Naive B cell (primary cell): ENCODE measurements at regions not wholly inside any gene's neighbourhood (a gene's known extent, or its start where the extent isn't known, plus 50 kb on each side); places are given as distances from the start of the nearest gene placed in this dataset.

Experiments
- ATAC-seq, 2 donors: fragments of 150-1000 bp; cut with Tn5 transposase; 2 replicates each; pipeline ENCODE4 v1.10.0; 2021; ENCODE audit warnings: low read depth in 2 of 2, mild to moderate bottlenecking in 2 of 2, moderate library complexity in 2 of 2
- DNase-seq: peaks from one replicate; pipeline ENCODE4 v3.0.0; 2022
- H3K27ac Mint-ChIP-seq, 6 donors: one replicate each; pipeline ENCODE4 v1.8.0; 2020 to 2022; ENCODE audit warnings: mild to moderate bottlenecking in 6 of 6, mixed read lengths in 6 of 6, moderate library complexity in 5 of 6, inconsistent platforms in 2 of 6
- H3K27me3 Mint-ChIP-seq, 3 donors: one replicate each; pipeline ENCODE4 v1.8.0; 2021 to 2022; ENCODE audit warnings: mixed read lengths in 3 of 3, mild to moderate bottlenecking in 1 of 3
- H3K36me3 Mint-ChIP-seq, 2 donors: one replicate each; pipeline ENCODE4 v1.8.0; 2020 to 2022; ENCODE audit warnings: mixed read lengths in 2 of 2, inconsistent platforms in 1 of 2, mild to moderate bottlenecking in 1 of 2
- H3K4me1 Mint-ChIP-seq, 3 donors: one replicate each; pipeline ENCODE4 v1.8.0; 2020 to 2022; ENCODE audit warnings: mixed read lengths in 3 of 3, inconsistent platforms in 1 of 3, mild to moderate bottlenecking in 1 of 3, moderate library complexity in 1 of 3
- H3K4me3 Mint-ChIP-seq, 8 donors: one replicate each; pipeline ENCODE4 v1.8.0; 2020 to 2022; ENCODE audit warnings: mild to moderate bottlenecking in 8 of 8, mixed read lengths in 8 of 8, moderate library complexity in 8 of 8, inconsistent platforms in 2 of 8
- H3K9me3 Mint-ChIP-seq, 7 donors: one replicate each; pipeline ENCODE4 v1.8.0; 2020 to 2022; ENCODE audit warnings: mixed read lengths in 7 of 7, mild to moderate bottlenecking in 5 of 7, inconsistent platforms in 2 of 7, moderate library complexity in 1 of 7

DNA sequence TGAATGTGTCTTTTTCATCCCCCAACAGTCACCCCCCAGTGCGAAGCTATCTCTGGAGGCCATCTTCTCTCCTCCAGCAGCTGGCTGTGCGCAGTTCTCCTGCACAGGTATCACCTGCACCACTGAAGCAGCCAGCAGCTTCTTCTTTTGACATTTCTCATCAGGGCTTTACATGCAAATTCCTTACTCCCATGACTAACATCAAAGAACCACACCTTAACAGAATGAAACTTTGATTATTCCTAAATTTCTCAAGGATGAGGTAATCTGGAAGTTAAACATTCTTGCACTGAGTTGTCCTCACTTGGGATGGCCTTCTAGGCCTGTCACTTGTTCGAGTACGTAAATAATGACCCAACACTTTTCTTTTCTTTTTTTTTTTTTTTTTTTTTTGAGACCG, 291.6 kb upstream of the HSFY2 start:
- H3K9me3 Mint-ChIP-seq = no peaks in the 10 kb centered on the region
- DNase-seq (no peak), ATAC-seq (no peak)
- peak overlapping the region in 1 of 6 donors; percentile 59 for H3K27ac Mint-ChIP-seq
- no peaks in the 10 kb centered on the region for H3K36me3 Mint-ChIP-seq
- no peak overlapping the region for H3K4me3 Mint-ChIP-seq
- no peaks in the 10 kb centered on the region for H3K4me1 Mint-ChIP-seq
- no peaks in the 10 kb centered on the region for H3K27me3 Mint-ChIP-seq

DNA sequence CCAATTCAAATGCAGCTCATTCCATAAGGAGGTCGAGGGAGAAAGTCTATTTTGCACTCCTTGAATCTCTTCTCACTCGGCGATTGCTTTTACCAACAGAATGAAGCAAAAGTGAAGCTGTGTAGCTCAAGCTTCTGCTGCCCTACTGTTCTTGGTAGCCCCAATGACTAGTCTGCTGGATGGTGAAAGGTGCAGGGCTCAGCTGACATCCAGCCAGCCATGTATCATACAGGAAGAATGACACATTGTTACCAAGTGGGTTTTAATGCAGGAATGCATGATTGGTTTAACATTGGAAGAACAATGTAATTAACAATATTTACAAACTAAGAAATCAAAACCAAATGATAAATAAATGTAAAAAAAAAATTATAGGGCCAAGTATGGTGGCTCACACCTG, 286.2 kb upstream of the HSFY2 start:
- H3K4me3 Mint-ChIP-seq = no peak overlapping the region
- no peaks in the 10 kb centered on the region for H3K4me1 Mint-ChIP-seq
- no peaks in the 10 kb centered on the region for H3K36me3 Mint-ChIP-seq
- no peak overlapping the region for H3K27ac Mint-ChIP-seq
- H3K9me3 Mint-ChIP-seq = no peaks in the 10 kb centered on the region
- no peak for DNase-seq
- no peak for ATAC-seq
- no peaks in the 10 kb centered on the region for H3K27me3 Mint-ChIP-seq

DNA sequence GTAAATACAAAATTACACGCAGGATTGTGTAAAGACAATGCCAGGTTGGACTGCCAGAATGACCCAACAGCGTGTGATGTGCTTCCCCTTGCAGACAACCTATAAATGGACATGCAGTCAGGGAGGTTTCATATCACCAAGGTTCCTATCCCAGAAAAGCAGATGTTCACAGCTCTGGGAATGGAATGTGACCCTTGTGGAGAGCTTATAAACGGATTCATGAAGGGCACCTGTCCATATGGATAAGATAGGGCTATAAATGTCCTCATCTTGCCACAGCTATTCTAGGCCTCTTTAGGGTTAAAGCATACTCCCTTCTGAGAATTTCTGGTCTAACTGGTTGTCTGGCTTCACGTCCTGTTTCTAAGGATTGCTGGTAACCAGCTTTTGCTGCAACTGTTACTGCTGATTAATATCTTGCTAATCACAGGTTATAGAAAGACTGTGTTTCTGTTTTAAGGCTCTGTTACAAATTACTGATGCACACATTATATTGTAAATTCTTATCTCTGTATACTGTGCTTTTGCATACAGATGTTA, 285.4 kb upstream of the HSFY2 start:
- Mint-ChIP-seq H3K27me3 (no peaks in the 10 kb centered on the region), H3K27ac (no peak overlapping the region), H3K9me3 (no peaks in the 10 kb centered on the region), H3K4me1 (no peaks in the 10 kb centered on the region), H3K4me3 (no peak overlapping the region), H3K36me3 (no peaks in the 10 kb centered on the region)
- no peak for DNase-seq
- no peak for ATAC-seq

DNA sequence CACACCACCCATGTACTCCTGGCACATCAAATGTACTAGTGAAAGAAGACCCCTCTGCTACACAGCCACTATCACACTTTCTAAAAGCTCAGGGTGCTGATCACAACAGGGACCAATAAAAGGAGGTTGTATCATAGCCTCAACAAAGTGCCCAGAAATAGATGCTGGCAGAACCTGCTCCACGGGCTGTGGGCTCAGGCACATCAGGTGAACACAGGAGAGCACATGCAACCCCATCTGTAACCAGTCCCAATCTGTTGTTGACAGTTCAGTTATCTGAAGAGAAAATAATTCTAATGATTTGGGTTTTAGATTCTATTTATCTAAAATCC, 282.6 kb upstream of the HSFY2 start:
- Mint-ChIP-seq H3K4me1 (no peaks in the 10 kb centered on the region), H3K4me3 (no peak overlapping the region), H3K9me3 (no peaks in the 10 kb centered on the region), H3K27me3 (no peaks in the 10 kb centered on the region), H3K27ac (no peak overlapping the region), H3K36me3 (no peaks in the 10 kb centered on the region)
- DNase-seq (no peak), ATAC-seq (no peak)

DNA sequence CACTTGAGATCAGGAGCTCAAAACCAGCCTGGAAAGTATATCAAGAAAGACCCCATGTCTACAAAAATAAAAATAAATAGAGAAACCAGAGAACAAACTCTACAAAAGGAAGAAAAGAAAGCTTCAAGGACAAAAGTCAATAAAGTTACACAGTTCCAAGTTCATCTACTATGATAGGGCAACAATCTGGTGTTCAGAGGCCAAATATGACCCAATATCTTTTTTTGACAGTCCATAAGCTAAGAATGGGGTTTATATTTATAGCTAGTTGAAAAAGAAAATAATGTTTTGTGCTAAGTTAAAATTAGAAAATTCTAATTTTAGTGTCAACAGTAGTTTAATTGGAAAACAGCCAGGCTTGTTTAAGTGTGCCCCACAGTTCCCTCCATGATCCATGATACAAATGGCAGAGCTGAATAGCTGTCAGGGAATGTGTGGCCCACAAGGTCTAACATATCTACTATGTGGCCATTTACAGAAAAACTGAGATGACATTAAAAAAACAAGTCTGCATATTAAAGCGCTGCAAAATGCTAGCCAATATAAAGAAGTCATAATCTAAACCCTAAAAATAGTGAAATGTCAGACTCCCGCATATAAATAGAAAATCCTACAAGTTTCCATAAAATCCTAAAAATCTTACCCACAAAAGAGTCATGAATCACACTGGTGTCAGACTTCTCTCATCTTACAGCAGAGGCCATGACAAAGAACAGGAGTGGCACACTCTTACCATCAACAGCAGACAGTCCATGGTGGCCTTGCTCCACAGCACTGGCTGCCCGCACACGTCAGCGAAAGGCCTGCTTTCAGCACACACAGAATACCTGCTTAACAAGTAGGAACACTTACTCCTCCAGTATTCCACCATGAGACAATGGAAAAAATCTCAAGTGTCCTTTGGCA, 281.9 kb upstream of the HSFY2 start:
- DNase-seq (no peak), ATAC-seq (no peak)
- no peak overlapping the region for H3K27ac Mint-ChIP-seq
- no peaks in the 10 kb centered on the region for H3K9me3 Mint-ChIP-seq
- H3K36me3 Mint-ChIP-seq = no peaks in the 10 kb centered on the region
- H3K4me1 Mint-ChIP-seq = no peaks in the 10 kb centered on the region
- H3K4me3 Mint-ChIP-seq = no peak overlapping the region
- H3K27me3 Mint-ChIP-seq = no peaks in the 10 kb centered on the region

DNA sequence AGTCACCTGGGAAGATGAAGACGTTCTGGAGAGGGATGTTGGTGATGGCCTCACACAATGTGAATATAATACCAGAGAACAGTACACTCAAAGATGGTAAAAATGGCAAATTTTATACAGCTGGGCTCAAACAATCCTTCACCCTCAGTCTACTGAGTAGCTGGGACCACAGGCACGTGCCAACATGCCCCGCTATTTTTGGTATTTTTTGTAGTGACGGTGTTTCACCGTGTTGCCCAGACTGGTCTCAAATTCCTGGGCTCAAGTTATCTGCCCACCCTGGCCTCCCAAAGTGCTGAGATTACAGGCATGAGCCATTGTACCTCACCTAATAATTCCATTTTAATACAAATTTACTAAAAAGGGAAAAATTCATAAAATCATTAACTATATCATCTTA, 280.3 kb upstream of the HSFY2 start:
- no peaks in the 10 kb centered on the region for H3K27me3 Mint-ChIP-seq
- ATAC-seq = no peak
- no peaks in the 10 kb centered on the region for H3K9me3 Mint-ChIP-seq
- DNase-seq = no peak
- no peaks in the 10 kb centered on the region for H3K36me3 Mint-ChIP-seq
- no peak overlapping the region for H3K27ac Mint-ChIP-seq
- no peak overlapping the region for H3K4me3 Mint-ChIP-seq
- H3K4me1 Mint-ChIP-seq = peaks cover 0 to 3% (median 0%) of the 10 kb centered on the region in 3 donors

DNA sequence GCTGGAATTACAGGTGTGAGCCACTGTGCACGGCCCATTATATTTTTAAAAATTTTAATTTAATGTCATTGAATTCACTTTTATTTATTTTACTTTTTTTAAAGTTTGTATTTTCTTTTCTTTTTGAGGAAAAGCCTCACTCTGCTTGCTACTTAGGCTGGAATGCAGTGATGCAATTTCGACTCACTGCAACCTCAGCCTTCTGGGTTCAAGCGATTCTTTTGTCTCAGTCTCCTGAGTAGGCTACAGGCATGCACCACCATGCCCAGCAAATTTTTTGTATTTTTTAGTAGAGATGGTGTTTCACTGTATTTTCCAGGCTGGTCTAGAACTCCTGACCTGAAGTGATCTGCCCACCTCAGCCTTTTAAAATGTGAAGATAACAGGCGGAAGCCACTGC, 277.5 kb upstream of the HSFY2 start:
- Mint-ChIP-seq H3K27me3 (no peaks in the 10 kb centered on the region), H3K9me3 (no peaks in the 10 kb centered on the region), H3K36me3 (no peaks in the 10 kb centered on the region), H3K27ac (no peak overlapping the region), H3K4me1 (peaks cover 0 to 6% (median 0%) of the 10 kb centered on the region in 3 donors), H3K4me3 (no peak overlapping the region)
- DNase-seq (no peak), ATAC-seq (no peak)

DNA sequence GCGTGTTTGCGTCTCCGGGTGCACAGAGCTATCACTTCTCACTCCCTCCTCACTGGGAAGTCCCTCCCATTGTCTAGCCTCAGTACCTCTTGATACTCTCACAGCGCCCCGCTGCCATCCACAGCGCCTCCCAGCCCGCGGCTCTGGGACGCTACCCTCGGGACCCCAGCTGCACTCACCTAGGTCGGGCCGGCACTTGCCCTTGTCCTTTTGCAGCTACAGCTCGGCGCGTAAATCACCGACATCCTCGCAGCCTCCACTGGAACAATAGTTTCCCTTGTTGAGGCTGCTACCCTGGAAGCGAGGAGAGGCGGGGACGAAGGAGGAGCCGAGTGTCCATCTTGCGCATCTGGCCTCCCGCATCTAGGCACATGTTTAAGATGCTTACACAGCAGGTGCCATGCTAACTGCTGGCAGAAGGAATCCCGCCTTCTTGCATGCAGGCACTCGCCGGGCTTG, 269.5 kb upstream of the HSFY2 start:
- DNase-seq (no peak), ATAC-seq (no peak)
- no peak overlapping the region for H3K4me3 Mint-ChIP-seq
- peaks cover 0 to 6% (median 0%) of the 10 kb centered on the region in 7 donors for H3K9me3 Mint-ChIP-seq
- H3K27me3 Mint-ChIP-seq = no peaks in the 10 kb centered on the region
- no peak overlapping the region for H3K27ac Mint-ChIP-seq
- H3K4me1 Mint-ChIP-seq = no peaks in the 10 kb centered on the region
- H3K36me3 Mint-ChIP-seq = no peaks in the 10 kb centered on the region

DNA sequence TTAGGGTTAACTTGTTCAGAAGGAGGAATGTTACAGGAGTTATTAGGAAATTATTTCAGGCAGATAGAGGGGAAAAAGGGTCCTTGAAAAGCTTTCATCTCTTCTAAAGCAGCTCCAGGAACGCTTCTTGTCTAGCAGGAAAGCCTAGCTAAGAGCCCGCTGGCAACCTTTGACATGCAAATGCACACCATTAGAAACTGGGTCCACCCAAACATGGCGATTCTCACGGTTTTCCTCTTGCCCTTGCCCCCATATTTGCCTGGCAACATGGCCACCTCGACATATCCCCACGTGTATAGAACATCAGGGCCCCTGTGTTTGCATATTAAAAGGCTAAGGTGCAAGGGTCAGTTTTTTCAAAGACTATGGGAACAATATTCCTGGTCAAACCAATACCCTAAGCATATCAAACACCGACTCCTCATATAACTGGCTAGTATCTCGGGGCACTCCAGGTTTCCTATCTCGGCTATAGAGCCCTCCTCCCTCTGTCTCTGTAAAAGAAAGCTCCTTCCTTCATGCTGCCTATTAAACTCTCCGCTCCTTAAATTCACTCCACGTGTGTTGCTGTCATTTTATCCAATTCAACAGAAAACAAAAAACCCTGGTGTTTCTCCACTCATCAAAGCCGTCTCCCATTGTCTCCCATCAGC, 268.9 kb upstream of the HSFY2 start:
- Mint-ChIP-seq H3K36me3 (no peaks in the 10 kb centered on the region), H3K4me3 (no peak overlapping the region), H3K4me1 (no peaks in the 10 kb centered on the region), H3K27ac (no peak overlapping the region), H3K27me3 (no peaks in the 10 kb centered on the region), H3K9me3 (peaks cover 0 to 6% (median 0%) of the 10 kb centered on the region in 7 donors)
- ATAC-seq = no peak
- no peak for DNase-seq

DNA sequence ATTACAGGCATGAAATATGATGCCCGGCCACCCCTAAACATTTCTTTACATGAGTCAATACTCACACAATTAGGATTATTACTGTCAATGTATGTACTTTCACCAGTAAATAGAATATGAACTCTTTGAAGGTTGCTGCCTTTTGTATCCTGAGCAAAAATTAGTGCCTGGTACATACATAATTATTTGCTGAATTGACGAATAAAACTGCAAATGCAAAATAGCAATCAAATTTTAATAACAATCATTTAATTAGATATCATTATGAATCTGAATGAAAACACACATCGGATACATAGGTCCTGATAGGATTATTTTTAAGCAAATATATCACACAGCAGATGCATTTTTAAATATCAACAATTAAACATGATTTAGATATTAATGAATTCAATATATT, 253.1 kb upstream of the HSFY2 start:
- H3K27ac Mint-ChIP-seq = no peak overlapping the region
- DNase-seq (no peak), ATAC-seq (no peak)
- no peak overlapping the region for H3K4me3 Mint-ChIP-seq
- no peaks in the 10 kb centered on the region for H3K27me3 Mint-ChIP-seq
- no peaks in the 10 kb centered on the region for H3K9me3 Mint-ChIP-seq
- H3K4me1 Mint-ChIP-seq = no peaks in the 10 kb centered on the region
- H3K36me3 Mint-ChIP-seq = no peaks in the 10 kb centered on the region

DNA sequence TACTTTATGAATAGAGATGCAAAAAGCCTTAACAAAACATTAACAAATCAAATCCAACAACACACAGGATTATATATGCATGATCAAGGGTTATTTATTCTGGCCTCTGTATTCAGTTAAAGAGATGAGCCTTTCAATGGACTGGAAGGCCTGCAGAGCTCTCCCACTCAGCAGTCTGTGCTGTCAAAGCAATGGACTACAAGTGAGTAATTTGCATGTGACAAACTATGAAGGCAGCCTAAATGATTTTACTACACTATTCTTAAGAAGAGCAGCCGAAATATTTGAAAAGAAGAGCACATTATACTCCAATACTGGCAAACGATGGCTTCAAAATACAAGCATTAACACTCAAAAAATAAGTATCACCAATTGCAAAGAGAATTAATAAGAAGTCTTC, 250.4 kb upstream of the HSFY2 start:
- H3K4me3 Mint-ChIP-seq = no peak overlapping the region
- H3K27me3 Mint-ChIP-seq = no peaks in the 10 kb centered on the region
- ATAC-seq = no peak
- H3K27ac Mint-ChIP-seq = no peak overlapping the region
- DNase-seq = no peak
- H3K36me3 Mint-ChIP-seq = no peaks in the 10 kb centered on the region
- H3K9me3 Mint-ChIP-seq = no peaks in the 10 kb centered on the region
- H3K4me1 Mint-ChIP-seq = no peaks in the 10 kb centered on the region

DNA sequence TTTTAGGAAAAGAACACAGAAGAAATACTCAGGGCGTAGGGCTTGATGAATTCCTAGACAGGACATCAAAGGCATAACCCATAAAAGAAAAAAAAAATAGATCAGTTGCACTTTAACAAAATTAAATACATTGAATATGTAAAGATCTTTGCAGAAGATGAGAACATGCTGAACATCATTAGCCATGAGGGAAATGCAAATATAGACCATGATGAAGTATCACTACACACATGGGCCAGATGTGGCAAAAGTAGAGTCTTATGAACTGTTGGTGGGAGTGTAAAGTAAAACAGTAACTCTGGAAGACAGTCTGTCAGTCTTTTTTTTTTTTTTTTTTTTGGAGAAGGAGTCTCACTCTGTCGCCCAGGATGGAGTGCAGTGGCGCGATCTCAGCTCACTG, 246.7 kb upstream of the HSFY2 start:
- Mint-ChIP-seq H3K4me1 (peaks cover 0 to 5% (median 0%) of the 10 kb centered on the region in 3 donors), H3K36me3 (no peaks in the 10 kb centered on the region), H3K4me3 (no peak overlapping the region), H3K27me3 (no peaks in the 10 kb centered on the region), H3K27ac (no peak overlapping the region), H3K9me3 (no peaks in the 10 kb centered on the region)
- ATAC-seq = no peak
- DNase-seq = no peak

DNA sequence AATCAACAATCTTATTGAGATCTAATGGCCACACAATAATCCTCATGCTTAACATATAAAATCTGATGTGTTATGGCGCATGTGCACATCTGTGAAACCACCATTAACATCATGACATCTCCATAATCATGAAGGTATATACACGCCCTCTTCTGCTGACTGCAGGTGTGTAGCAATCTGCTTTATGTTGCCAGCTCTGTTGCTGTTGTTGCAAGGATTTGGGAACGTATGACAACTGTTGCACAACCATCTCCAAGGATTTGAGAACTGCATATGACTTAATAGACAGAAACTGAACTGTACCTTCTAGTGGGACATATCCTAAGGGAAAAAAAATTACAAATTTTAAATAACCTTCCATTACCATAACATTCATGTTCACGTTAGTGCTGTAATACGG, 243.5 kb upstream of the HSFY2 start:
- no peak overlapping the region for H3K4me3 Mint-ChIP-seq
- no peaks in the 10 kb centered on the region for H3K36me3 Mint-ChIP-seq
- no peak for DNase-seq
- H3K9me3 Mint-ChIP-seq = no peaks in the 10 kb centered on the region
- H3K27me3 Mint-ChIP-seq = no peaks in the 10 kb centered on the region
- ATAC-seq = no peak
- H3K4me1 Mint-ChIP-seq = peaks cover 0 to 14% (median 0%) of the 10 kb centered on the region in 3 donors
- H3K27ac Mint-ChIP-seq = no peak overlapping the region

DNA sequence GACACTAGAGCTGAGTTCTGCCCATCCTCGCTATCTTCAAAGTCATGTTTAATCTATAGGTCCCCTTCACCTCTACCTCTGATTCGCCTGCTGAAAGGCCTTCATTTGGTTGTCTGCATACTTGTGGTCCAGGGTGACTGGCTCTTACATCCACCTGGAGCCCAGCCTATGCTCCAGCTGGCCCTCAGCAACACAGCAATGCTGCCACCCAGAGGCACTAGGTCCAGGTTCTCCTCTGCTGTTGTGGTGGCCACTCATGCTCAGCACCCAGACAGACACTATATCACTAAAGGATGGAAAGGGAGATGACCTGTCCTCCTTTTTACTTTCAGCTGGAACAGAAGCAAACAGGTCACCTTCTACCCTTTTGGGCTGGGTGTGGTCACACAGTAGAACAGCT, 242.3 kb upstream of the HSFY2 start:
- H3K4me3 Mint-ChIP-seq = no peak overlapping the region
- no peaks in the 10 kb centered on the region for H3K27me3 Mint-ChIP-seq
- H3K9me3 Mint-ChIP-seq = no peaks in the 10 kb centered on the region
- ATAC-seq (no peak), DNase-seq (no peak)
- no peaks in the 10 kb centered on the region for H3K36me3 Mint-ChIP-seq
- H3K4me1 Mint-ChIP-seq = peaks cover 0 to 14% (median 0%) of the 10 kb centered on the region in 3 donors
- H3K27ac Mint-ChIP-seq = peak overlapping the region in 1 of 6 donors; percentile 72
